Panc1 (cell line): ENCODE measurements at regions not wholly inside any gene's neighbourhood (a gene's known extent, or its start where the extent isn't known, plus 50 kb on each side); places are given as distances from the start of the nearest gene placed in this dataset.

ENCODE experiments used
- ATAC-seq: fragments of 200-7000 bp; cut with Tn5 transposase; 2 replicates; pipeline ENCODE4 v1.9.1; 2020; ENCODE audit warnings: mild to moderate bottlenecking, moderate library complexity
- BruUV-seq: library from RNA; stranded (reverse); fragments of 400-500 nt; replicated peaks from 2 replicates; lab custom pipeline; 2021; lab: Mats Ljungman, UMichigan
- CTCF ChIA-PET: fragments of 300-600 bp; sonication (Branson Sonifier 250); formaldehyde crosslinking; loops from one replicate; lab custom pipeline; 2022; ENCODE audit warnings: antibody characterized with exemption; lab: Charles Lee
- POLR2A ChIA-PET: fragments of 300-600 bp; sonication (Branson Sonifier 250); formaldehyde crosslinking; loops from one replicate; lab custom pipeline; 2022; ENCODE audit warnings: antibody characterized with exemption; lab: Charles Lee
- DNase-seq: peaks from one replicate; pipeline ENCODE4 v3.0.0-alpha.2; 2010; ENCODE audit warnings: low read depth, low spot score
- H3K27ac ChIP-seq: 2 replicates; pipeline ENCODE4 v1.5.1; 2011; ENCODE audit warnings: mild to moderate bottlenecking, low read length, inconsistent platforms
- H3K27me3 ChIP-seq: fragments of 200-500 bp; sonication (Bioruptor generic); 2 replicates; pipeline ENCODE4 v1.6.0; 2014; ENCODE audit warnings: low read length, inconsistent platforms; ENCODE audit not compliant: control insufficient read depth, insufficient read depth
- H3K36me3 ChIP-seq: fragments of 200-500 bp; sonication (Bioruptor generic); 2 replicates; pipeline ENCODE4 v1.5.1; 2014; ENCODE audit warnings: inconsistent platforms, mild to moderate bottlenecking, low read length, moderate library complexity; ENCODE audit not compliant: control insufficient read depth, insufficient read depth
- H3K4me1 ChIP-seq: 2 replicates; pipeline ENCODE4 v1.5.1; 2011; ENCODE audit warnings: inconsistent platforms, mild to moderate bottlenecking, low read length, moderate library complexity; ENCODE audit not compliant: control insufficient read depth, insufficient read depth
- H3K4me3 ChIP-seq, 2 experiments: 2 replicates each; pipeline ENCODE4 v1.5.1; 2011 to 2012; ENCODE audit warnings: low read depth in 2 of 2, low read length in 2 of 2, mild to moderate bottlenecking in 2 of 2, inconsistent platforms in 1 of 2, moderate library complexity in 1 of 2
- H3K9me3 ChIP-seq: fragments of 200-500 bp; sonication (Bioruptor generic); 2 replicates; pipeline ENCODE4 v1.5.1; 2014; ENCODE audit warnings: low read depth, mild to moderate bottlenecking, inconsistent platforms, low read length, moderate library complexity; ENCODE audit not compliant: control insufficient read depth, insufficient read depth
- POLR2AphosphoS5 ChIP-seq: IDR thresholded peaks from 2 replicates; pipeline ENCODE4 v1.6.1; 2012; ENCODE audit warnings: mild to moderate bottlenecking, low read depth, low read length, moderate library complexity
- SIN3A ChIP-seq: IDR thresholded peaks from 2 replicates; pipeline ENCODE4 v1.6.1; 2012; ENCODE audit warnings: low read depth, mild to moderate bottlenecking, low read length, moderate library complexity, borderline replicate concordance; ENCODE audit not compliant: insufficient read depth
- TCF7L2 ChIP-seq: IDR thresholded peaks from 2 replicates; pipeline ENCODE4 v1.6.1; 2011; ENCODE audit warnings: mild to moderate bottlenecking, low read depth, low read length, inconsistent platforms
- in situ Hi-C: cut with HindIII; loops from 2 replicates; pipeline ENCODE4 v1.10.0; 2016; ENCODE audit warnings: low sequenced_read_pairs, low pct_unique_long_range_greater_than_20kb
- intact Hi-C: fragments of 100-400 bp; cut with micrococcal nuclease; formaldehyde crosslinking; loops from one replicate; pipeline ENCODE4 v1.10.0; 2022; ENCODE audit not compliant: unreplicated experiment
- TF ChIP-seq, protein P1 (sequence below): fragments of 450-650 bp; IDR thresholded peaks from 2 replicates; pipeline ENCODE4 v1.5.1; 2017; ENCODE audit warnings: mild to moderate bottlenecking
- TF ChIP-seq, protein P2 (sequence below), 2 experiments: IDR thresholded peaks; 2 replicates each; pipeline ENCODE4 v1.6.1; 2011 to 2012; ENCODE audit warnings: low read depth in 2 of 2, control low read depth in 1 of 2, low read length in 1 of 2, mild to moderate bottlenecking in 1 of 2, moderate library complexity in 1 of 2; ENCODE audit not compliant: insufficient read depth in 1 of 2

DNA sequence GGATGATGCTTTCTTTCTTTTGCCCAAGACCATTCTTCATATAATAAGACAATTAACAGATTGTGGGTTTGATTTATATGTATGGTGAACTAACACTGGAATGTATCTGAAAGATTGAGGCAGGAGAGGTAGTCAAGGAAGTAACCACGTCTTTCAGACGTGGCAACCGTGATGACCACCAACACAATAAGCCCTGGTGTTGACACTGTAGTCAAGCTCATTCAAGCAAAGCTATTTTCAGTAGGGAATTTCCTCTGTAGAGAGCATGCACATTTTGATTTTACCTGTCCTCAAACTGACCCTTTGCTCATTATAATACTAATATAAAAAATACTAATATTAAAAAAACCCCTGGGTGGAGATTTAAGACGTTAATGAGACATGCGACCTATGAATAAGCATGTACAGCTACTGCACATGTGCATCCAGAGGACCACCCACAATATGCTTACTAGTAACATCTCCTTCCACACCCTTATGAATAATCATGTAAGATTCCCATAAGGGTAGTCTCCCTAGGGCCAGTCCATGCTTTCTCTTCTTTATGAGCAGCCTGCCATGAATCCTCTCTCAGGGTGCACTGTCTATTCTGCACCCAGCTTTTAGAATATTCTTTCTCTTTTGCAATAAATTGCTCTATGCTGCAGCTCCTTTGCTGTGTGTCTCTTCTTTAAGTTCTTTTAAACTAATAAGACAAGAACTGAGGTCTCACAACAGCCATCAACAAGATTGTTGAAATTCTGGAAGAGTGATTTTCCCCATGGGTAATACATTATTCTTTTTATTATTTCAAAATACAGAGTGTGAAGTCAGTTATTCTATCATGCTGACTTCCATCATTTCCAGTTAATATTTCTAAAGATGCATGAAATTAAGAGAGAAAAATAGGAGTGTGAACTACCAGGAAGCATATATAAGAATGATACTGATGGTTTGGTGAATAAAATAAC, 151.3 kb upstream of the NPVF start:
- no peaks in the 10 kb centered on the region for H3K9me3 ChIP-seq
- ChIA-PET CTCF (no interaction called here), POLR2A (no interaction called here)
- H3K27ac ChIP-seq: no peak overlapping the region
- peaks cover 15% of the 10 kb centered on the region for H3K27me3 ChIP-seq
- no peak for TF ChIP-seq POLR2AphosphoS5
- TF ChIP-seq TCF7L2: no peak
- TF ChIP-seq, protein P1, sequence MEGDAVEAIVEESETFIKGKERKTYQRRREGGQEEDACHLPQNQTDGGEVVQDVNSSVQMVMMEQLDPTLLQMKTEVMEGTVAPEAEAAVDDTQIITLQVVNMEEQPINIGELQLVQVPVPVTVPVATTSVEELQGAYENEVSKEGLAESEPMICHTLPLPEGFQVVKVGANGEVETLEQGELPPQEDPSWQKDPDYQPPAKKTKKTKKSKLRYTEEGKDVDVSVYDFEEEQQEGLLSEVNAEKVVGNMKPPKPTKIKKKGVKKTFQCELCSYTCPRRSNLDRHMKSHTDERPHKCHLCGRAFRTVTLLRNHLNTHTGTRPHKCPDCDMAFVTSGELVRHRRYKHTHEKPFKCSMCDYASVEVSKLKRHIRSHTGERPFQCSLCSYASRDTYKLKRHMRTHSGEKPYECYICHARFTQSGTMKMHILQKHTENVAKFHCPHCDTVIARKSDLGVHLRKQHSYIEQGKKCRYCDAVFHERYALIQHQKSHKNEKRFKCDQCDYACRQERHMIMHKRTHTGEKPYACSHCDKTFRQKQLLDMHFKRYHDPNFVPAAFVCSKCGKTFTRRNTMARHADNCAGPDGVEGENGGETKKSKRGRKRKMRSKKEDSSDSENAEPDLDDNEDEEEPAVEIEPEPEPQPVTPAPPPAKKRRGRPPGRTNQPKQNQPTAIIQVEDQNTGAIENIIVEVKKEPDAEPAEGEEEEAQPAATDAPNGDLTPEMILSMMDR: no peak
- TF ChIP-seq, protein P2, sequence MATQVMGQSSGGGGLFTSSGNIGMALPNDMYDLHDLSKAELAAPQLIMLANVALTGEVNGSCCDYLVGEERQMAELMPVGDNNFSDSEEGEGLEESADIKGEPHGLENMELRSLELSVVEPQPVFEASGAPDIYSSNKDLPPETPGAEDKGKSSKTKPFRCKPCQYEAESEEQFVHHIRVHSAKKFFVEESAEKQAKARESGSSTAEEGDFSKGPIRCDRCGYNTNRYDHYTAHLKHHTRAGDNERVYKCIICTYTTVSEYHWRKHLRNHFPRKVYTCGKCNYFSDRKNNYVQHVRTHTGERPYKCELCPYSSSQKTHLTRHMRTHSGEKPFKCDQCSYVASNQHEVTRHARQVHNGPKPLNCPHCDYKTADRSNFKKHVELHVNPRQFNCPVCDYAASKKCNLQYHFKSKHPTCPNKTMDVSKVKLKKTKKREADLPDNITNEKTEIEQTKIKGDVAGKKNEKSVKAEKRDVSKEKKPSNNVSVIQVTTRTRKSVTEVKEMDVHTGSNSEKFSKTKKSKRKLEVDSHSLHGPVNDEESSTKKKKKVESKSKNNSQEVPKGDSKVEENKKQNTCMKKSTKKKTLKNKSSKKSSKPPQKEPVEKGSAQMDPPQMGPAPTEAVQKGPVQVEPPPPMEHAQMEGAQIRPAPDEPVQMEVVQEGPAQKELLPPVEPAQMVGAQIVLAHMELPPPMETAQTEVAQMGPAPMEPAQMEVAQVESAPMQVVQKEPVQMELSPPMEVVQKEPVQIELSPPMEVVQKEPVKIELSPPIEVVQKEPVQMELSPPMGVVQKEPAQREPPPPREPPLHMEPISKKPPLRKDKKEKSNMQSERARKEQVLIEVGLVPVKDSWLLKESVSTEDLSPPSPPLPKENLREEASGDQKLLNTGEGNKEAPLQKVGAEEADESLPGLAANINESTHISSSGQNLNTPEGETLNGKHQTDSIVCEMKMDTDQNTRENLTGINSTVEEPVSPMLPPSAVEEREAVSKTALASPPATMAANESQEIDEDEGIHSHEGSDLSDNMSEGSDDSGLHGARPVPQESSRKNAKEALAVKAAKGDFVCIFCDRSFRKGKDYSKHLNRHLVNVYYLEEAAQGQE (IDR thresholded peaks at IDR 0.05; ENCODE audit: insufficient read depth in 1 of 2, low read depth in 2 of 2, low read length in 1 of 2): no peak
- no peak for TF ChIP-seq SIN3A
- no TSS peak for BruUV-seq
- no peaks in the 10 kb centered on the region for H3K4me1 ChIP-seq
- in situ Hi-C loops: no loop called here
- DNase-seq: no peak
- ATAC-seq: no peak
- H3K36me3 ChIP-seq: no peaks in the 10 kb centered on the region
- H3K4me3 ChIP-seq: no peak overlapping the region
- intact Hi-C loops: no loop called here

DNA sequence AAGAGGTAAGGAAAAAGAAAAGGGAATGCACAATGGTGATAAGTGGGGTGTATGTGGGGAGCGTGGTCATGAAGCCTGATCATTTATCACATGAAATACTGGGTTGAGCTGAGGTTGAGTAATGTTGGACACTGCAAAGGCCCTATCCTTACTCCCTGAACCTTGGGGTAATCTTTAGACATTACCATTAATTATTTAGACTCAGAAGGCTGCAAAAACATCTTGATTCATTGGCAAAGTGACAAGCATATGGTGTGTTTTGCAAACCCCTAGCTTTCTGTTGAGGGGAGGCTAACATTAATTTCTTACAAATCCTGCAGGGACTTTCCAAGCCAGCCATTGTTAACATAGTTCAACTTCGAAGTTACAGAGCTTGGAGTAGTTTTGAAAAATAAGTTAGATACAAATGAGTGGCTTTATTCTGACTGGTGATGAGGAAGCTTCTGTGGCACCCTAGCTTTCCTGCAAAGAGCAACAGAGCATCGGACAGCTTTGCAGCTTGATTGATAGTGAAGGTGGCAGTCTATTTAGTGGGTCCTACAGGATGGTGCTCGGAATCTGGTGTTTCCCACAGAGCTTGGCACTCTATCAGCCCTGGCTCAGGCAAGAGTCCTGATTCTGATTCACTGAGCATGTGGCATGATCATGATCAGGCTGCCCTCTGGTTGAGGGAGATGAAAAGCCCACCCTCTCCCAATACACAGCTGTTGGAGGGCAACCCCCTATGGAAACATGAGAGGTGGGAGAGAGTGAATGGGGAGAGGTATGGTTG, 153.7 kb upstream of the NPVF start:
- POLR2A ChIA-PET: interaction anchor here (0.6 kb wide), 1 partner anchor 396 kb away, joined by 3 read pairs; no protein-coding TSS in a partner anchor
- intact Hi-C loops: no loop called here
- in situ Hi-C loops: no loop called here
- CTCF ChIA-PET: no interaction called here
- Histone ChIP-seq H3K27me3 (peaks cover 15% of the 10 kb centered on the region), H3K9me3 (no peaks in the 10 kb centered on the region), H3K4me3 (no peak overlapping the region), H3K4me1 (no peaks in the 10 kb centered on the region), H3K36me3 (no peaks in the 10 kb centered on the region), H3K27ac (no peak overlapping the region)
- DNase-seq: no peak
- no peak for ATAC-seq
- BruUV-seq: no TSS peak
- TF ChIP-seq, protein P2 (IDR thresholded peaks at IDR 0.05; ENCODE audit: insufficient read depth in 1 of 2, low read depth in 2 of 2, low read length in 1 of 2): no peak
- TF ChIP-seq TCF7L2 (no peak), SIN3A (no peak), POLR2AphosphoS5 (no peak)
- TF ChIP-seq, protein P1: no peak
